Liver (tissue), 8 donors: ENCODE measurements at regions not wholly inside any gene's neighbourhood (a gene's known extent, or its start where the extent isn't known, plus 50 kb on each side); places are given as distances from the start of the nearest gene placed in this dataset.

Experiments used
- DNase-seq: peaks from one replicate; pipeline ENCODE4 v3.0.0-alpha.2; 2017; ENCODE audit warnings: low spot score
- H3K27ac ChIP-seq, 2 donors: one replicate each; pipeline ENCODE4 v1.7.0; 2013; ENCODE audit warnings: inconsistent platforms in 2 of 2, low read length in 2 of 2, control low read depth in 1 of 2, low read depth in 1 of 2, mild to moderate bottlenecking in 1 of 2
- H3K27me3 ChIP-seq, 4 donors: one replicate each; pipeline versions ENCODE4 v1.6.1 to v1.7.0; 2013; ENCODE audit warnings: low read length in 3 of 4, inconsistent platforms in 1 of 4, mild to moderate bottlenecking in 1 of 4, moderate library complexity in 1 of 4; ENCODE audit not compliant: control insufficient read depth in 4 of 4, insufficient read depth in 4 of 4
- H3K36me3 ChIP-seq, 4 donors: one replicate each; pipeline versions ENCODE4 v1.6.1 to v1.7.0; 2013; ENCODE audit warnings: low read length in 3 of 4, mild to moderate bottlenecking in 3 of 4, low read depth in 1 of 4, moderate library complexity in 1 of 4; ENCODE audit not compliant: control insufficient read depth in 4 of 4, insufficient read depth in 3 of 4
- H3K4me1 ChIP-seq, 4 donors: one replicate each; pipeline versions ENCODE4 v1.6.1 to v1.7.0; 2013; ENCODE audit warnings: low read length in 3 of 4, mild to moderate bottlenecking in 3 of 4, moderate library complexity in 1 of 4; ENCODE audit not compliant: control insufficient read depth in 4 of 4, insufficient read depth in 4 of 4
- H3K4me3 ChIP-seq, 3 donors: one replicate each; pipeline versions ENCODE4 v1.6.1 to v1.7.0; 2013; ENCODE audit warnings: low read length in 3 of 3, control low read depth in 1 of 3, low read depth in 1 of 3, mild to moderate bottlenecking in 1 of 3
- H3K9ac ChIP-seq, 2 donors: one replicate each; pipeline ENCODE4 v1.7.0; 2013; ENCODE audit warnings: low read length in 2 of 2, mild to moderate bottlenecking in 2 of 2, moderate library complexity in 2 of 2, control low read depth in 1 of 2, low read depth in 1 of 2
- H3K9me3 ChIP-seq, 4 donors: one replicate each; pipeline versions ENCODE4 v1.6.1 to v1.7.0; 2013; ENCODE audit warnings: low read length in 3 of 4; ENCODE audit not compliant: control insufficient read depth in 4 of 4
- ATF3 ChIP-seq: IDR thresholded peaks from 2 replicates; pipeline ENCODE4 v1.6.1; 2016; ENCODE audit warnings: antibody characterized with exemption
- CTCF ChIP-seq: fragments of 150-350 bp; IDR thresholded peaks from 2 replicates; pipeline ENCODE4 v1.5.1; 2017; ENCODE audit warnings: improper control_type of control experiment, low read depth, low read length; ENCODE audit not compliant: missing input control
- EGR1 ChIP-seq, 2 donors: IDR thresholded peaks; 2 replicates each; pipeline ENCODE4 v1.6.1; 2016 to 2018; ENCODE audit warnings: antibody characterized with exemption in 2 of 2, low read depth in 2 of 2
- FOXA1 ChIP-seq: IDR thresholded peaks from 2 replicates; pipeline ENCODE4 v1.6.1; 2016; ENCODE audit warnings: antibody characterized with exemption
- FOXA2 ChIP-seq: IDR thresholded peaks from 2 replicates; pipeline ENCODE4 v1.6.1; 2016; ENCODE audit warnings: antibody characterized with exemption
- GABPA ChIP-seq, 2 donors: IDR thresholded peaks in 1 of 2; conservative IDR thresholded peaks in 1 of 2; 2 replicates each; pipeline ENCODE4 v1.6.1; 2016; ENCODE audit warnings: antibody characterized with exemption in 2 of 2, mild to moderate bottlenecking in 1 of 2, moderate library complexity in 1 of 2
- HNF4A ChIP-seq, 2 donors: conservative IDR thresholded peaks; 2 replicates each; pipeline ENCODE4 v1.6.1; 2016; ENCODE audit warnings: antibody characterized with exemption in 2 of 2, mild to moderate bottlenecking in 2 of 2
- HNF4G ChIP-seq: IDR thresholded peaks from 2 replicates; pipeline ENCODE4 v1.6.1; 2016; ENCODE audit warnings: antibody characterized with exemption
- JUND ChIP-seq, 2 donors: IDR thresholded peaks; 2 replicates each; pipeline ENCODE4 v1.6.1; 2016; ENCODE audit warnings: antibody characterized with exemption in 2 of 2
- NR2F2 ChIP-seq: IDR thresholded peaks from 2 replicates; pipeline ENCODE4 v1.6.1; 2016; ENCODE audit warnings: antibody characterized with exemption
- RAD21 ChIP-seq, 2 donors: IDR thresholded peaks; 2 replicates each; pipeline ENCODE4 v1.6.1; 2016; ENCODE audit warnings: antibody characterized with exemption in 2 of 2, mild to moderate bottlenecking in 2 of 2
- RXRA ChIP-seq, 2 donors: IDR thresholded peaks; 2 replicates each; pipeline ENCODE4 v1.6.1; 2017 to 2018; ENCODE audit warnings: antibody characterized with exemption in 2 of 2, mild to moderate bottlenecking in 1 of 2
- SP1 ChIP-seq: IDR thresholded peaks from 2 replicates; pipeline ENCODE4 v1.6.1; 2018; ENCODE audit warnings: antibody characterized with exemption, mild to moderate bottlenecking
- TAF1 ChIP-seq: conservative IDR thresholded peaks from 2 replicates; pipeline ENCODE4 v1.6.1; 2016; ENCODE audit warnings: antibody characterized with exemption, mild to moderate bottlenecking
- YY1 ChIP-seq: IDR thresholded peaks from 2 replicates; pipeline ENCODE4 v1.6.1; 2016; ENCODE audit warnings: antibody characterized with exemption, mild to moderate bottlenecking
- WGBS: extraction: QIAGEN DNeasy Blood & Tissue Kit; methylation state at CpG from one replicate; pipeline ENCODE4 v1.1.7; 2013; 5-methylcytosine and 5-hydroxymethylcytosine counted together
- TF ChIP-seq, protein P1 (sequence below): IDR thresholded peaks from 2 replicates; pipeline ENCODE4 v1.6.1; 2016; ENCODE audit warnings: antibody characterized with exemption, mild to moderate bottlenecking
- TF ChIP-seq, protein P2 (sequence below): IDR thresholded peaks from 2 replicates; pipeline ENCODE4 v1.6.1; 2016; ENCODE audit warnings: antibody characterized with exemption
- donor health status: healthy.
- donor health status: healthy.
- donor health status: healthy.
- donor health status: healthy.
- donor health status: healthy.

- peaks cover 0 to 3% (median 3%) of the 10 kb centered on the region in 4 donors for H3K36me3 ChIP-seq
- no peaks in the 10 kb centered on the region for H3K4me1 ChIP-seq
These were observed 1474.3 kb downstream of the UQCRFS1 start for GRCh38 chr19:27738569-27739193.

More at GRCh38 chr19:27738569-27739193, 1474.3 kb downstream of the UQCRFS1 start:
- Histone ChIP-seq H3K27me3 (no peaks in the 10 kb centered on the region), H3K4me3 (no peak overlapping the region), H3K9me3 (peaks cover 0 to under 1% (median 0%) of the 10 kb centered on the region in 4 donors), H3K9ac (no peak overlapping the region), H3K27ac (no peak overlapping the region)
- peak; percentile 16 for DNase-seq
- TF ChIP-seq ATF3 = no peak
- no peak for TF ChIP-seq JUND (IDR thresholded peaks at IDR 0.05)
- no peak for TF ChIP-seq FOXA1
- no peak for TF ChIP-seq NR2F2
- TF ChIP-seq YY1 = no peak
- TF ChIP-seq SP1 = no peak
- TF ChIP-seq RXRA (IDR thresholded peaks at IDR 0.05) = no peak
- TF ChIP-seq HNF4A (conservative IDR thresholded peaks at IDR 0.05) = no peak
- TF ChIP-seq CTCF = no peak
- TF ChIP-seq FOXA2 = no peak
- TF ChIP-seq HNF4G = no peak
- TF ChIP-seq RAD21 (IDR thresholded peaks at IDR 0.05) = no peak
- TF ChIP-seq, protein P1, sequence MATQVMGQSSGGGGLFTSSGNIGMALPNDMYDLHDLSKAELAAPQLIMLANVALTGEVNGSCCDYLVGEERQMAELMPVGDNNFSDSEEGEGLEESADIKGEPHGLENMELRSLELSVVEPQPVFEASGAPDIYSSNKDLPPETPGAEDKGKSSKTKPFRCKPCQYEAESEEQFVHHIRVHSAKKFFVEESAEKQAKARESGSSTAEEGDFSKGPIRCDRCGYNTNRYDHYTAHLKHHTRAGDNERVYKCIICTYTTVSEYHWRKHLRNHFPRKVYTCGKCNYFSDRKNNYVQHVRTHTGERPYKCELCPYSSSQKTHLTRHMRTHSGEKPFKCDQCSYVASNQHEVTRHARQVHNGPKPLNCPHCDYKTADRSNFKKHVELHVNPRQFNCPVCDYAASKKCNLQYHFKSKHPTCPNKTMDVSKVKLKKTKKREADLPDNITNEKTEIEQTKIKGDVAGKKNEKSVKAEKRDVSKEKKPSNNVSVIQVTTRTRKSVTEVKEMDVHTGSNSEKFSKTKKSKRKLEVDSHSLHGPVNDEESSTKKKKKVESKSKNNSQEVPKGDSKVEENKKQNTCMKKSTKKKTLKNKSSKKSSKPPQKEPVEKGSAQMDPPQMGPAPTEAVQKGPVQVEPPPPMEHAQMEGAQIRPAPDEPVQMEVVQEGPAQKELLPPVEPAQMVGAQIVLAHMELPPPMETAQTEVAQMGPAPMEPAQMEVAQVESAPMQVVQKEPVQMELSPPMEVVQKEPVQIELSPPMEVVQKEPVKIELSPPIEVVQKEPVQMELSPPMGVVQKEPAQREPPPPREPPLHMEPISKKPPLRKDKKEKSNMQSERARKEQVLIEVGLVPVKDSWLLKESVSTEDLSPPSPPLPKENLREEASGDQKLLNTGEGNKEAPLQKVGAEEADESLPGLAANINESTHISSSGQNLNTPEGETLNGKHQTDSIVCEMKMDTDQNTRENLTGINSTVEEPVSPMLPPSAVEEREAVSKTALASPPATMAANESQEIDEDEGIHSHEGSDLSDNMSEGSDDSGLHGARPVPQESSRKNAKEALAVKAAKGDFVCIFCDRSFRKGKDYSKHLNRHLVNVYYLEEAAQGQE = no peak
- no peak for TF ChIP-seq TAF1
- TF ChIP-seq, protein P2, sequence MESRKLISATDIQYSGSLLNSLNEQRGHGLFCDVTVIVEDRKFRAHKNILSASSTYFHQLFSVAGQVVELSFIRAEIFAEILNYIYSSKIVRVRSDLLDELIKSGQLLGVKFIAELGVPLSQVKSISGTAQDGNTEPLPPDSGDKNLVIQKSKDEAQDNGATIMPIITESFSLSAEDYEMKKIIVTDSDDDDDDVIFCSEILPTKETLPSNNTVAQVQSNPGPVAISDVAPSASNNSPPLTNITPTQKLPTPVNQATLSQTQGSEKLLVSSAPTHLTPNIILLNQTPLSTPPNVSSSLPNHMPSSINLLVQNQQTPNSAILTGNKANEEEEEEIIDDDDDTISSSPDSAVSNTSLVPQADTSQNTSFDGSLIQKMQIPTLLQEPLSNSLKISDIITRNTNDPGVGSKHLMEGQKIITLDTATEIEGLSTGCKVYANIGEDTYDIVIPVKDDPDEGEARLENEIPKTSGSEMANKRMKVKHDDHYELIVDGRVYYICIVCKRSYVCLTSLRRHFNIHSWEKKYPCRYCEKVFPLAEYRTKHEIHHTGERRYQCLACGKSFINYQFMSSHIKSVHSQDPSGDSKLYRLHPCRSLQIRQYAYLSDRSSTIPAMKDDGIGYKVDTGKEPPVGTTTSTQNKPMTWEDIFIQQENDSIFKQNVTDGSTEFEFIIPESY = no peak
- no peak for TF ChIP-seq GABPA (IDR thresholded peaks at IDR 0.05 in 1 of 2, conservative IDR thresholded peaks at IDR 0.05 in 1 of 2)
- TF ChIP-seq EGR1 (IDR thresholded peaks at IDR 0.05; ENCODE audit: low read depth in 2 of 2) = no peak
- WGBS = 87% methylated on average over 7 of the region's 7 CpGs
